C4-2B (cell line): ENCODE measurements at regions not wholly inside any gene's neighbourhood (a gene's known extent, or its start where the extent isn't known, plus 50 kb on each side); places are given as distances from the start of the nearest gene placed in this dataset.

ENCODE experiments used
- H3K27ac ChIP-seq: fragments of 450-650 bp; 2 replicates; pipeline ENCODE4 v1.5.1; 2017
- ZFX ChIP-seq: fragments of 450-650 bp; IDR thresholded peaks from 2 replicates; pipeline ENCODE4 v1.6.1; 2017
- TF ChIP-seq, protein P1 (sequence below): fragments of 450-650 bp; conservative IDR thresholded peaks from 2 replicates; pipeline ENCODE4 v1.5.1; 2017; ENCODE audit warnings: mild to moderate bottlenecking

DNA sequence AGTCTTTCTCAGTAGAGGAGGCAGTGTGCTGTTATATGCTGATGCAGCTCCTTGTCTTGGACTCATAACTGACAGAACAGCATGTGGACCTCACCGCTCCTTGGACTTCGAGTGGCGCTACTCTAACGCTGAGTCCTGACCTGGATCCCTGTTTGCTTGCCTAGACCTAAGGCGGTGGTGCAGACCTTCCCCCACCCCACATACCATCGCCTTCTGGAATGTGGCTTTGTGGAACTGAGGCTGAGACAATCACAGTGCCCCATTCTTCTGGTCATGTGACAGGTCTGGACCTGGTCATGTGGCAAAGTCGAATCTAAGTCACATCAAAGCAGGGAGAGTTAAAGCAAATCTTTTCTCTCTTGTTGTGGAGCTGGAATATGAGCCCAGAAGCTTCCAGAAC lies 190.7 kb upstream of the MKI67 start:
- H3K27ac ChIP-seq, result no peak overlapping the region
- no peak for TF ChIP-seq ZFX
- TF ChIP-seq, protein P1, sequence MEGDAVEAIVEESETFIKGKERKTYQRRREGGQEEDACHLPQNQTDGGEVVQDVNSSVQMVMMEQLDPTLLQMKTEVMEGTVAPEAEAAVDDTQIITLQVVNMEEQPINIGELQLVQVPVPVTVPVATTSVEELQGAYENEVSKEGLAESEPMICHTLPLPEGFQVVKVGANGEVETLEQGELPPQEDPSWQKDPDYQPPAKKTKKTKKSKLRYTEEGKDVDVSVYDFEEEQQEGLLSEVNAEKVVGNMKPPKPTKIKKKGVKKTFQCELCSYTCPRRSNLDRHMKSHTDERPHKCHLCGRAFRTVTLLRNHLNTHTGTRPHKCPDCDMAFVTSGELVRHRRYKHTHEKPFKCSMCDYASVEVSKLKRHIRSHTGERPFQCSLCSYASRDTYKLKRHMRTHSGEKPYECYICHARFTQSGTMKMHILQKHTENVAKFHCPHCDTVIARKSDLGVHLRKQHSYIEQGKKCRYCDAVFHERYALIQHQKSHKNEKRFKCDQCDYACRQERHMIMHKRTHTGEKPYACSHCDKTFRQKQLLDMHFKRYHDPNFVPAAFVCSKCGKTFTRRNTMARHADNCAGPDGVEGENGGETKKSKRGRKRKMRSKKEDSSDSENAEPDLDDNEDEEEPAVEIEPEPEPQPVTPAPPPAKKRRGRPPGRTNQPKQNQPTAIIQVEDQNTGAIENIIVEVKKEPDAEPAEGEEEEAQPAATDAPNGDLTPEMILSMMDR, result no peak

DNA sequence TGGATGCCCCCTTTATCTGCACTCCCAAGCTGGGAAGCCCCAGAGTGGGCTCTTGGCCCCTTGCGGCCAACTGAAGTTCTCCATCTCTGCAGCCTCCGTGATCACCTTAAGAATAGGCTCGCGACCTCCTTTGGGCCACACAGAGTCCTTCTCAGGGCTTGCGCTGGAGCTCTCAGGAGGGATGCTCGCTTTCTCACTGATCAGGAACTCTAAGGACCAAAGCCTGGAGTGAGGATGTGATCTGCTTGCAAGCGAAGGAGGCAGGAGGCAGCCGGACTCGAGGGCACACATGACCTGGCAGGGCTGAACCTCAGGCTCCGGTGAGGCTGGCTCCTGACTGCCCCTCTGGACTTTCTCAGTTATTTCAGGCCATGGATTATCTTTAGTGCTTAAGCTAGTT lies 192.1 kb upstream of the MKI67 start:
- no peak overlapping the region for H3K27ac ChIP-seq
- no peak for TF ChIP-seq ZFX
- TF ChIP-seq, protein P1, result no peak

DNA sequence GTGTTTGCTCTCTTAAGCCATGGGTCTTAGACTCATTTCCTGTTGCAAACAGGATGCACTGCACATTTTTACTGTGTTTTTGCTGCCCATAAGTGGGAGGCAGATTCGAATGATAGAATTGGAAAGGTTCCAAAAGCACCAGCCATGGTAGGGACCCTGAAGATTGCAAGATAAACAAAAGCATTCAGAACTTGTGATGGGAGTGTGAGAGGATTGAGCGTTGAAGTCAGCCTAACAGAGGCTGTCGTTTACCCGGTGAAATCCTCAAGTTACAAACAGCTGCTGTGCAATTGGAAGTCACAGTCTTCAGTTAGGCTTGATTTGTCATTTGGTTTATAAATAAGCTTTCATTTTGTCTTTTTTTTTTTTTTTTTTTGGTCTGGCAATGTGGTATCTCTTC lies 192.7 kb upstream of the MKI67 start:
- TF ChIP-seq ZFX, result no peak
- TF ChIP-seq, protein P1, result no peak
- no peak overlapping the region for H3K27ac ChIP-seq

DNA sequence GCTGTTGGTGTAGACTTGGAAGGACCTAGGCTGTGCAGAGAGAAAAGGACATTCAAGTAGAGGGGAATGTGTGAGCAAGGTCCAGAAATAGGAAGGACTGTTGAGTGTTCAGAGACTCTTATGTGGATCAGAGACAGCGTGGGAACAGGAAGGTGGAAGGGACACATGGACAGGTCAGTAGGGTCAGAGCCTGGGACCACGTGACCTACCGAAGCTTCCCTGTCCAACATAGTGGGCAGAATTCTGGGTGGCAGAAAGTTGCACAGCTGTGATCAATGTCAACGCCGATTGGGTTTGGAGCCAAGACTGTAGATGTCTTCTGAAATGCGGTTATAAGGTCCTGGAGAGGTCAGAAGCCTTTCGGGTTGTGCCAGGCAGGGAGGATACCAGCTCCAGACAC lies 195.9 kb upstream of the MKI67 start:
- no peak for TF ChIP-seq ZFX
- TF ChIP-seq, protein P1, result no peak
- H3K27ac ChIP-seq, result no peak overlapping the region

DNA sequence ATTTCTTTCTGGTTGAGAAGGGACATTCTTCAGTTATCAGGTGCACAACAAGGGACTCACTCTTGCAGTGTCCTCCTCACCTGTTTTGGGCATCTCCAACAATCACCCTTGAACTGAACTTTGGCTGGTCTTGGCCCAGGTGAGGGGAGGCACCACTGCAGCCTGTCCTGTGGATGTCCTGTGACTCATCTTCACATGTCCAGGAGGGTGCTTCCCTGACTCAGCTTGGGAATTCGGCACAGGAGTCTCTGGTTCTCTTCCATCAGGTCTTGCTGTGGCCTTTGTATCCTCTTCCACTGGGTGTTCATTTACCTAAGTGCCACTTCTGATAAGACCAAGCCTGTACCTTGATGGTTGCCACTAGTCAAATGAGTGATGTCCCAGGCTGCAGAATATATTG lies 196.7 kb upstream of the MKI67 start:
- H3K27ac ChIP-seq, result no peak overlapping the region
- no peak for TF ChIP-seq ZFX
- TF ChIP-seq, protein P1, result no peak

DNA sequence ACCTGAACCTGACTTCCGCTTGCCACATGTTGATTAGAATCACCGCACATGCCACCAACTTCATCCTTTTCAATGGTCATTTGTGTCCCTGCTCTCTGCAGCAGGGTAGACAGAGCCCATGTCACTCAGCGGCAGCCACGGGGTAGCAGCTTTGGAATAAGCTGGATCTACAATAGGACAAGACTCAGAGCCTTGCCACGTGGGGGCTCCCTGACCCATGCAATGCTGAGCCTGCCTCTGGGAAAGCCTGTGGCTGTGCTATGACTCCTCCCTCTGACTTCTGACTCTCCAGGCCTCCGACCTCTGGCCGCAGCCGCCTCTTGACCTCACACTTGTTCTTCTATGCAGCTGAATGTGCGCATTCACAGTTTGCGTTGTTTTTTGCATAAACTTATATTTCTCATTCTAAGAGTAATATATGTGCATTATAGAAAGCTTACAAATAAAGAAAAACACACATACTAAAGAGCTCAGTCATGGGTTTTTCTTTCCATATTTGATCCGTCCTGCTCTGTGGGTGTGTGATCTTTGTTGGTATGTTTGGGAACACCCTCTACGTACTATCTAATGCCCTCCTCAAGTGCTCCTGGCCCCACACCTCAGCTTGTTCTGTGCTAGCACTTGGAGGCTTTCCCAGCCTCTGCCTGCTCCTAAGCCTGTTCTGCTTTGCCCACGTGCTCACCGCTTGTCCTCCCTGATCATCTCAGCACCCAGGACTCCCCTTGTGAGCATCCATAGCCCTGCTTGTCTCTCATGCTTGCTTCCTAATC lies 198.0 kb upstream of the MKI67 start:
- TF ChIP-seq ZFX, result no peak
- TF ChIP-seq, protein P1, result peak; percentile 52
- H3K27ac ChIP-seq, result no peak overlapping the region

DNA sequence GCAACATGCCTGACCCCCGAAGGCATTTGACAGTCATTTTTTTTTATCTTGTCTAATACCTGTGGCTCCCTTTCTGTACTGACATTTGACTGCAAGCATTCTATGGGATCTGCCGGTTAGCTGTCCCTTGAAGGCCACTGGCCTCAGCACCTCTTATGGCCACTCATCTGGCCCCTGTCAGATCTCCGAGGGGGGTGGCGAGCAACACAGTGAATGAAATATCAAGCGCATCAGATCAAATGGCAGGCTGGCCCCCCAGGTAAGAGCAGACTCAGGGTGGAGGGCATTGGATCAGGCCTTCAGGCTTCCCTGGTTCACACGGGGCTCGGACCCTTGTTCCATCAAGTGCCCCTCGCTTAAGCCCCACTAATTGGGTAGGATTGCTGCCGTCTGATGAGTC lies 199.6 kb upstream of the MKI67 start:
- H3K27ac ChIP-seq, result no peak overlapping the region
- TF ChIP-seq ZFX, result no peak
- TF ChIP-seq, protein P1, result no peak
